HG02642 (cell line): ENCODE measurements at regions not wholly inside any gene's neighbourhood (a gene's known extent, or its start where the extent isn't known, plus 50 kb on each side); places are given as distances from the start of the nearest gene placed in this dataset.

Source experiments
- ATAC-seq: cut with Tn5 transposase; IDR thresholded peaks from one replicate; pipeline ENCODE4 v1.9.1; 2021; ENCODE audit warnings: mild to moderate bottlenecking; ENCODE audit not compliant: unreplicated experiment, poor library complexity

GRCh38 chr18:60146220-60146960 is 226.2 kb downstream of the MC4R start:
- peak; percentile 92 for ATAC-seq

GRCh38 chr18:60145776-60146175 is 226.8 kb downstream of the MC4R start:
- peak; percentile 32 for ATAC-seq

- ATAC-seq: no peak
These were observed 235.0 kb downstream of the PMAIP1 start for GRCh38 chr18:60134806-60135205.

- no peak for ATAC-seq
These were observed 230.5 kb downstream of the PMAIP1 start for GRCh38 chr18:60130284-60130683.

GRCh38 chr18:60123031-60123430 is 223.2 kb downstream of the PMAIP1 start:
- no peak for ATAC-seq

- ATAC-seq: no peak
These were observed 222.5 kb downstream of the PMAIP1 start for GRCh38 chr18:60122339-60122738.

GRCh38 chr18:60120231-60120750 is 220.5 kb downstream of the PMAIP1 start:
- ATAC-seq: no peak

- no peak for ATAC-seq
These were observed 217.5 kb downstream of the PMAIP1 start for GRCh38 chr18:60117321-60117720.

GRCh38 chr18:60113396-60113795 is 213.6 kb downstream of the PMAIP1 start:
- ATAC-seq: no peak

GRCh38 chr18:60112369-60112768 is 212.6 kb downstream of the PMAIP1 start:
- ATAC-seq: no peak

- ATAC-seq: no peak
These were observed 211.7 kb downstream of the PMAIP1 start for GRCh38 chr18:60111525-60111924.

- ATAC-seq: no peak
These were observed 211.0 kb downstream of the PMAIP1 start for GRCh38 chr18:60110836-60111235.

GRCh38 chr18:60100778-60101177 is 201.0 kb downstream of the PMAIP1 start:
- no peak for ATAC-seq

- no peak for ATAC-seq
These were observed 199.9 kb downstream of the PMAIP1 start for GRCh38 chr18:60099709-60100108.

- no peak for ATAC-seq
These were observed 196.6 kb downstream of the PMAIP1 start for GRCh38 chr18:60096428-60096827.

- ATAC-seq: no peak
These were observed 192.3 kb downstream of the PMAIP1 start for GRCh38 chr18:60092073-60092472.

GRCh38 chr18:60090170-60090569 is 190.4 kb downstream of the PMAIP1 start:
- ATAC-seq: no peak

- no peak for ATAC-seq
These were observed 183.0 kb downstream of the PMAIP1 start for GRCh38 chr18:60082790-60083189.

- ATAC-seq: no peak
These were observed 182.5 kb downstream of the PMAIP1 start for GRCh38 chr18:60082282-60082681.

GRCh38 chr18:60075477-60075876 is 175.7 kb downstream of the PMAIP1 start:
- no peak for ATAC-seq

GRCh38 chr18:60070631-60071030 is 170.8 kb downstream of the PMAIP1 start:
- no peak for ATAC-seq

- ATAC-seq: no peak
These were observed 169.3 kb downstream of the PMAIP1 start for GRCh38 chr18:60069145-60069544.
